ENCODE measurements at regions not wholly inside any gene's neighbourhood (a gene's known extent, or its start where the extent isn't known, plus 50 kb on each side); places are given as distances from the start of the nearest gene placed in this dataset.
A peak's percentile ranks its signal among the peaks of the same experiment; 100 is the strongest.

GRCh38 chr7:81529785-81530184, 240.1 kb downstream of the HGF start:
- DNase-seq (ENCODE audit: low read depth): no peak

GRCh38 chr7:81527651-81528050, 242.2 kb downstream of the HGF start:
- DNase-seq (ENCODE audit: low read depth): no peak

GRCh38 chr7:81526971-81527370, 242.9 kb downstream of the HGF start:
- no peak for DNase-seq (ENCODE audit: low read depth)

- no peak for DNase-seq (ENCODE audit: low read depth)
Observed at GRCh38 chr7:81525841-81526240, 244.0 kb downstream of the HGF start.

GRCh38 chr7:81519886-81520285, 250.0 kb downstream of the HGF start:
- DNase-seq (ENCODE audit: low read depth): no peak

- DNase-seq (ENCODE audit: low read depth): no peak
Observed at GRCh38 chr7:81516898-81517297, 252.9 kb downstream of the HGF start.

GRCh38 chr7:81515009-81515408, 254.8 kb downstream of the HGF start:
- no peak for DNase-seq (ENCODE audit: low read depth)

- DNase-seq (ENCODE audit: low read depth): no peak
Observed at GRCh38 chr7:81514546-81514945, 255.3 kb downstream of the HGF start.

- no peak for DNase-seq (ENCODE audit: low read depth)
Observed at GRCh38 chr7:81510122-81510521, 259.7 kb downstream of the HGF start.

- DNase-seq (ENCODE audit: low read depth): no peak
Observed at GRCh38 chr7:81507221-81507620, 262.6 kb downstream of the HGF start.

GRCh38 chr7:81506609-81507008, 263.2 kb downstream of the HGF start:
- DNase-seq (ENCODE audit: low read depth): no peak

GRCh38 chr7:81503771-81504170, 266.1 kb downstream of the HGF start:
- DNase-seq (ENCODE audit: low read depth): no peak

GRCh38 chr7:81503336-81503735, 266.5 kb downstream of the HGF start:
- no peak for DNase-seq (ENCODE audit: low read depth)

GRCh38 chr7:81501220-81501619, 268.6 kb downstream of the HGF start:
- DNase-seq (ENCODE audit: low read depth): no peak

- no peak for DNase-seq (ENCODE audit: low read depth)
Observed at GRCh38 chr7:81500631-81501030, 269.2 kb downstream of the HGF start.

GRCh38 chr7:81499262-81500116, 270.4 kb downstream of the HGF start:
- peak; percentile 62 for DNase-seq (ENCODE audit: low read depth)

GRCh38 chr7:81498176-81498575, 271.7 kb downstream of the HGF start:
- no peak for DNase-seq (ENCODE audit: low read depth)

- DNase-seq (ENCODE audit: low read depth): no peak
Observed at GRCh38 chr7:81492910-81493309, 276.9 kb downstream of the HGF start.

GRCh38 chr7:81492240-81492639, 277.6 kb downstream of the HGF start:
- no peak for DNase-seq (ENCODE audit: low read depth)

GRCh38 chr7:81491573-81491972, 278.3 kb downstream of the HGF start:
- no peak for DNase-seq (ENCODE audit: low read depth)

GRCh38 chr7:81488210-81488609, 281.6 kb downstream of the HGF start:
- peak; percentile 5 for DNase-seq (ENCODE audit: low read depth)

GRCh38 chr7:81487516-81487915, 282.3 kb downstream of the HGF start:
- no peak for DNase-seq (ENCODE audit: low read depth)

GRCh38 chr7:81484261-81484660, 285.6 kb downstream of the HGF start:
- DNase-seq (ENCODE audit: low read depth): no peak

- DNase-seq (ENCODE audit: low read depth): no peak
Observed at GRCh38 chr7:81482600-81483186, 287.2 kb downstream of the HGF start.
